ENCODE measurements at regions not wholly inside any gene's neighbourhood (a gene's known extent, or its start where the extent isn't known, plus 50 kb on each side); places are given as distances from the start of the nearest gene placed in this dataset.

DNA sequence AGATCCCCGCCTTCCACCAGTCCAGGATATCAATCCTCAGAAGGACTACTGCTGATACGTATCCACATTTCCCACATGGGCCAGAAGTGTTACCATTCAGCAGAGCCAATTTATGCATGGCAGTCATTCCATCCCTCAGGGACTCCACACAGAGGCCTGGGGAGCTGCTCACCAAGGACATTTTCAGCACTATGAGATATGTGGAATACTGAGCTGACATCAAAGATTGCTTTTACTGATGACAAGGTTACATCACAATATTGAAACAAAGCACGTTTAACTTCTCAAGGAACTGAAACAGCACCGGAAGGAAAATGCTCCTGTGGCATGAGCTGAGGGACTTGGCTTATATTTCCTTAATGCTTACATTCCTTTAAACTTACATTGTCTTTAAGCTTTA is 335.1 kb downstream of the BMPER start:
- Histone ChIP-seq H3K9me2 (replicated peaks; ENCODE audit: low read length) (no peaks in the 10 kb centered on the region), H3F3A (ENCODE audit: low read length, unreplicated experiment) (no peaks in the 10 kb centered on the region), H4K20me1 (ENCODE audit: low read length) (no peaks in the 10 kb centered on the region), H3K27me3 (ENCODE audit: low read length) (peaks cover 11% of the 10 kb centered on the region), H3K4me3 (ENCODE audit: low read length) (no peak overlapping the region), H3K9me3 (ENCODE audit: low read length) (no peaks in the 10 kb centered on the region), H3K27ac (ENCODE audit: low read length) (no peak overlapping the region), H3K36me3 (ENCODE audit: low read depth, low read length) (no peaks in the 10 kb centered on the region), H3K9ac (ENCODE audit: low read length) (no peak overlapping the region), H3K4me2 (ENCODE audit: low read length) (no peak overlapping the region), H3K4me1 (ENCODE audit: insufficient read depth, low read length) (no peaks in the 10 kb centered on the region), H3K79me2 (ENCODE audit: low read length) (no peaks in the 10 kb centered on the region), H2AFZ (ENCODE audit: low read length) (no peak overlapping the region)
- CTCF ChIA-PET = no interaction called here
- no TSS peak for BruUV-seq (replicated peaks)
- POLR2A ChIA-PET (ENCODE audit: unreplicated experiment) = no interaction called here
- TF ChIP-seq EZH2phosphoT487 (IDR thresholded peaks at IDR 0.05; ENCODE audit: borderline replicate concordance, low read length) (no peak), CTCF (conservative IDR thresholded peaks at IDR 0.05; ENCODE audit: low read depth, low read length) (no peak), EZH2 (IDR thresholded peaks at IDR 0.05; ENCODE audit: low read length, unreplicated experiment) (no peak)
- DNase-seq (no peak), ATAC-seq (no peak)
- intact Hi-C loops (cut with micrococcal nuclease) = no loop called here

DNA sequence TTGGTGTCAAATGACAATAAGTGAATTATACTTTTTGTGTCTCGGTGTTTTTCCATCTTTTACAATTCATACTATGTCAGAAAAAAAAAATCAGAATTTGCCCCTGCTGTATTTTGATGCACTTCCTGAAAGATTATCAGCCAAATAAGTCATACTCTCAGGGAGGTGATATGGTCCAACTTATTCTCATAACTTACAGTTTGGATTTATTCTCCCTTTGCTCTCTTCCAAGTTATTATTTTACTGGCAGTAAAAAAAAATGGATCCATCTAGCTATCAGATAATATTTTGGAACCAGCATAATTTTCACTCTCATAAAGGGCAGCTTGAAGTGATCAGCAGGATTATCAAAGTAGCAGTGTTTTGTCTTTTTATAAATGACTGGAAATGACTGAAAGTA is 337.1 kb downstream of the BMPER start:
- Histone ChIP-seq H3K27me3 (ENCODE audit: low read length) (peaks cover 11% of the 10 kb centered on the region), H3K4me1 (ENCODE audit: insufficient read depth, low read length) (no peaks in the 10 kb centered on the region), H4K20me1 (ENCODE audit: low read length) (no peaks in the 10 kb centered on the region), H3K9me2 (replicated peaks; ENCODE audit: low read length) (no peaks in the 10 kb centered on the region), H3K9me3 (ENCODE audit: low read length) (no peaks in the 10 kb centered on the region), H3K4me3 (ENCODE audit: low read length) (no peak overlapping the region), H3K36me3 (ENCODE audit: low read depth, low read length) (no peaks in the 10 kb centered on the region), H3K4me2 (ENCODE audit: low read length) (no peak overlapping the region), H2AFZ (ENCODE audit: low read length) (no peak overlapping the region), H3K79me2 (ENCODE audit: low read length) (no peaks in the 10 kb centered on the region), H3F3A (ENCODE audit: low read length, unreplicated experiment) (no peaks in the 10 kb centered on the region), H3K9ac (ENCODE audit: low read length) (no peak overlapping the region), H3K27ac (ENCODE audit: low read length) (no peak overlapping the region)
- ChIA-PET CTCF (no interaction called here), POLR2A (ENCODE audit: unreplicated experiment) (no interaction called here)
- TF ChIP-seq CTCF (conservative IDR thresholded peaks at IDR 0.05; ENCODE audit: low read depth, low read length) (no peak), EZH2phosphoT487 (IDR thresholded peaks at IDR 0.05; ENCODE audit: borderline replicate concordance, low read length) (no peak), EZH2 (IDR thresholded peaks at IDR 0.05; ENCODE audit: low read length, unreplicated experiment) (no peak)
- BruUV-seq (replicated peaks) = no TSS peak
- ATAC-seq (no peak), DNase-seq (no peak)
- intact Hi-C loops (cut with micrococcal nuclease) = no loop called here

DNA sequence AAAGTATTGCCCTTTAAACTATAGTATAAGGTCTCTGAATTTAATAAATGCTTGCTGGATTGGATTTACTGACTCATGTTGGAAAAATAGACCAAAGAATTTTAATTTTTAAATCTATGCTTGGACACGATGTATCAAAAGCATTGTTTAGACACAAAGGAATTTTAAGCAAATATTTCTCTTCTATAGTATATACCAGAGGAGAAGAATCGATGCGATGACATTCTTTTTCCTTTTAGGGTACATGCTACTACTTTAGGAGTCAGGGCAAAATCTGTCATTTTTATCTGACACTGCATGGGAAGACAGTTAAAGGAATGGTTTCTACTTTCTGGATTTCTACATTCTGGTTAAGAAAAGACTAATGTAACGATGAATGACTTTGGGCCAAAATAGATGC is 339.9 kb downstream of the BMPER start:
- H3K4me2 ChIP-seq (ENCODE audit: low read length) = no peak overlapping the region
- no peak overlapping the region for H3K4me3 ChIP-seq (ENCODE audit: low read length)
- TF ChIP-seq EZH2 (IDR thresholded peaks at IDR 0.05; ENCODE audit: low read length, unreplicated experiment) (no peak), EZH2phosphoT487 (IDR thresholded peaks at IDR 0.05; ENCODE audit: borderline replicate concordance, low read length) (no peak), CTCF (conservative IDR thresholded peaks at IDR 0.05; ENCODE audit: low read depth, low read length) (no peak)
- H4K20me1 ChIP-seq (ENCODE audit: low read length) = no peaks in the 10 kb centered on the region
- H3F3A ChIP-seq (ENCODE audit: low read length, unreplicated experiment) = no peaks in the 10 kb centered on the region
- no peaks in the 10 kb centered on the region for H3K4me1 ChIP-seq (ENCODE audit: insufficient read depth, low read length)
- no peak overlapping the region for H3K27ac ChIP-seq (ENCODE audit: low read length)
- no peaks in the 10 kb centered on the region for H3K79me2 ChIP-seq (ENCODE audit: low read length)
- intact Hi-C loops (cut with micrococcal nuclease) = no loop called here
- H3K9me3 ChIP-seq (ENCODE audit: low read length) = no peaks in the 10 kb centered on the region
- no peak for DNase-seq
- BruUV-seq (replicated peaks) = no TSS peak
- no peak for ATAC-seq
- H3K9me2 ChIP-seq (replicated peaks; ENCODE audit: low read length) = no peaks in the 10 kb centered on the region
- H2AFZ ChIP-seq (ENCODE audit: low read length) = no peak overlapping the region
- no peak overlapping the region for H3K9ac ChIP-seq (ENCODE audit: low read length)
- H3K27me3 ChIP-seq (ENCODE audit: low read length) = peaks cover 15% of the 10 kb centered on the region
- CTCF ChIA-PET = no interaction called here
- H3K36me3 ChIP-seq (ENCODE audit: low read depth, low read length) = no peaks in the 10 kb centered on the region
- POLR2A ChIA-PET (ENCODE audit: unreplicated experiment) = no interaction called here

Measured in PC-3 (cell line).